ENCODE measurements at regions not wholly inside any gene's neighbourhood (a gene's known extent, or its start where the extent isn't known, plus 50 kb on each side); places are given as distances from the start of the nearest gene placed in this dataset.

- DNase-seq, result no peak
Observed at GRCh38 chr6:104573350-104573749, 286.4 kb downstream of the HACE1 start.

GRCh38 chr6:104572901-104573300 lies 286.8 kb downstream of the HACE1 start:
- no peak for DNase-seq

- DNase-seq, result no peak
Observed at GRCh38 chr6:104566411-104566810, 293.3 kb downstream of the HACE1 start.

- DNase-seq, result no peak
Observed at GRCh38 chr6:104563306-104563705, 296.4 kb downstream of the HACE1 start.

GRCh38 chr6:104559435-104560202 lies 300.1 kb downstream of the HACE1 start:
- no peak for DNase-seq

GRCh38 chr6:104558746-104559145 lies 301.0 kb downstream of the HACE1 start:
- no peak for DNase-seq

GRCh38 chr6:104548297-104548696 lies 311.4 kb downstream of the HACE1 start:
- no peak for DNase-seq

GRCh38 chr6:104541411-104541810 lies 318.3 kb downstream of the HACE1 start:
- no peak for DNase-seq

- DNase-seq, result no peak
Observed at GRCh38 chr6:104540743-104541142, 319.0 kb downstream of the HACE1 start.

GRCh38 chr6:104539173-104539572 lies 320.5 kb downstream of the HACE1 start:
- no peak for DNase-seq

GRCh38 chr6:104537872-104538271 lies 321.8 kb downstream of the HACE1 start:
- no peak for DNase-seq

GRCh38 chr6:104537180-104537579 lies 322.5 kb downstream of the HACE1 start:
- DNase-seq, result no peak

- no peak for DNase-seq
Observed at GRCh38 chr6:104532462-104532861, 327.3 kb downstream of the HACE1 start.

GRCh38 chr6:104531646-104532045 lies 328.1 kb downstream of the HACE1 start:
- DNase-seq, result no peak

GRCh38 chr6:104527761-104528415 lies 331.8 kb downstream of the HACE1 start:
- DNase-seq, result peak; percentile 16

GRCh38 chr6:104527311-104527710 lies 332.4 kb downstream of the HACE1 start:
- DNase-seq, result no peak

- DNase-seq, result peak; percentile 12
Observed at GRCh38 chr6:104526376-104526775, 333.3 kb downstream of the HACE1 start.

- DNase-seq, result peak; percentile 91
Observed at GRCh38 chr6:104525677-104526322, 333.9 kb downstream of the HACE1 start.

GRCh38 chr6:104522533-104522932 lies 337.2 kb downstream of the HACE1 start:
- no peak for DNase-seq

- DNase-seq, result no peak
Observed at GRCh38 chr6:104521176-104521575, 338.5 kb downstream of the HACE1 start.

- DNase-seq, result no peak
Observed at GRCh38 chr6:104519566-104519965, 340.2 kb downstream of the HACE1 start.

- DNase-seq, result no peak
Observed at GRCh38 chr6:104509355-104509754, 350.4 kb downstream of the HACE1 start.

GRCh38 chr6:104506429-104506828 lies 353.3 kb downstream of the HACE1 start:
- no peak for DNase-seq
